ENCODE measurements at regions not wholly inside any gene's neighbourhood (a gene's known extent, or its start where the extent isn't known, plus 50 kb on each side); places are given as distances from the start of the nearest gene placed in this dataset.
"Not testable (repeated sequence)": the region's sequence is repeated elsewhere in the genome, so short reads cannot be mapped to it uniquely, and the experiment has no call there.

DNA sequence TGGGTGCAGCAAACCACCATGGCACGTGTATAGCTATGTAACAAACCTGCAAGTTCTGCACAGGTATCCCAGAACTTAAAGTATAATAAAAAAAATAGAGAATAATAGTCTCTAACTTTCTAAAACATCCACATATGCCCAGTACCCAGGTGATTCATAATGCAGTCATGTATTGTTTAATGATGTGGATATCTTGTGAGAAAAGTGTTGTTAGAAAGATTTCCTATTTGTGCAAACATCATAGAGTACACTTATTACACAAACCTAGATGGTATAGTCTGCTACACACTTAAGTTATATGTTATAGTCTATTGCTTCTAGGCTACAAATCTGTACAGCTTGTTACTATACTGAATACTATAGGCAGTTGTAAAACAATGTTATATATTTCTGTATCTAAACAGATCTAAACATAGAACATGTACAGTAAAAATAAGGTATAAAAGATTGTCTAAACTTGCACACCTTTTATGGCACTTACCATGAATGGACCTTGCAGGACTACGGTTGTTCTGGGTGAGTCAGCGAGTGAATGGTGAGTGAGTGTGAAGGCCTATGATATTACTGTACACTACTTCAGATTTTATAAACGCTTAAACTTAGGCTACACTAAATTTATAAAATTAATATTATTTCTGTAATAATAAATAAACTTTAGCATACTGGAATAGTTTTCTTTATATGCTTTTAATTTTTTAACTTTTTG lies 232.2 kb upstream of the SLIT2 start:
- in situ Hi-C loops (cut with MboI; ENCODE audit: low pct_unique_long_range_greater_than_20kb, low sequenced_read_pairs) = no loop called here
- DNase-seq = no peak

DNA sequence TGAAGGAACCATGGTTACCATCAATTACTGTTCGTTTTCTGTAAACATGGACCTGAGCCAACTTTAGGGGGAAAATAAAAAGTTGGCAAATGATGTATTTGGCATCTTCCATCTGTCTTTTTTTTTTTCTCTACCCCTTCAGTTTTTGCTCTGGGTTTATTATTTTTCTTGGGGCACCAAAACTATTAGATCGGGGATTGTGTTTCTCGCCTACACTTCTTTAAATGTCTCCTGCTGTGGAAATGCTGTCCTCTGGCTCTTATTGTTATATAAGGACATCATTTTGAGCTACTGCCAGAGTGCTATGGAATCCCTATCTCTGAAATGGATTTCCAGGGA lies 234.0 kb upstream of the SLIT2 start:
- no peak for DNase-seq
- in situ Hi-C loops (cut with MboI; ENCODE audit: low pct_unique_long_range_greater_than_20kb, low sequenced_read_pairs) = no loop called here

DNA sequence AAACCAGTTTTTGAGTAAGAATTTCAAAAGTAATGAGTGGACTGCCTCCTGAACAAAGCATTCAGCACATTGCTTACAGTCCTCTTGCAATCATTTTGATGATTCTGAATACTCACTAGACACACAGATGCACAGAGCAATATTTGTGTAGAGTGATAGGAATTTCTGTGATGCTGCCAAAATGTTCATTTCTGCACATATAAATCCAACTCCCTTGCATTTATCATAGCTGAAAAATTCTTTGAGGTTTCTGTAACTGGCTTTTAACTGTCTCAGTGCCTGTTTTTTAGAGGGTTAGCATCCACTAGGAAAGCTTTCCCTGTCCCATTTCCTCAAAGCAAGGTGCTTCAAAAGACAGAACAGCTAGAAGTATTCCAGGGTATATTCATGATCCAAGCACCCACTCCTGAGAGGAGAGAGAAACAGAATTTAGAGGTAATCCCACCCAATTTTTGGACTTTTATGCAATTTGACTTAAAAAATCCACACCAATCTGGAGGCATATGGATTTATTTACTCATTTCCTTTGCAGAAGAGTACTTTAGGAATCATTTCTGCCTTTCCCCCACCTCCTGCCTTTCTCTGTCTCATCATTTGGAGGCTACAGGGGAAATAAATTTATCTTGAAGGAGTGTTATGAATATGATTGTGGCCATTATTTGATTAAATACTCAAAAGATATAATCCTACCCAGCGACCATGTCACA lies 234.5 kb upstream of the SLIT2 start:
- in situ Hi-C loops (cut with MboI; ENCODE audit: low pct_unique_long_range_greater_than_20kb, low sequenced_read_pairs) = no loop called here

DNA sequence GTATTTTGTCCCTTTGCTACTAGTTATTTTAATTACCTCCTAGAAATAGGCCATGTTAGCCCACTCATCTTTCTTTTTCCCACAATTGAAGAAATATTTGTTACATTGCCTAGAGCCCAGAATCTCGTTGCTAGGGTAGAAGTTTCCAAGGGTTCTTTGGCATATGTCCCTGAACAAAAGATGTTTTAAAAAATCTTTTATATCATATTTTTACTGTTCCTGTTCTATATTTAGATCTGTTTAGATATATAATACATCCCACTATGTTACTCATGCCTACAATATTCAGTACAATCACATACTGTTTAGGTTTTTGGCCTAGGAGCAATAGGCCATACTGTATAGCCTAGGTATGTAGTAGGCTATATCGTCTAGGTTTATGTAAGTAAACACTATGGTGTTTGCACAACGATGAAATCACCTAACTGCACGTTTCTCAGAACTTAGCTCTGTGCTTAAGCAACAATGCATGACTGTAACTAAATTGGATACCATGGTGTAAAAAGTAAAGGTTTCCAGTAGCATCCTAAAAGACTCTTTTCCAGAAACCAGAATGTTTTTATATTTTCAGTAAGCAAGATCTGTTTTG lies 236.0 kb upstream of the SLIT2 start:
- no peak for DNase-seq
- in situ Hi-C loops (cut with MboI; ENCODE audit: low pct_unique_long_range_greater_than_20kb, low sequenced_read_pairs) = no loop called here

More for the DNA sequence above, 234.5 kb upstream of the SLIT2 start:
- DNase-seq = no peak

DNA sequence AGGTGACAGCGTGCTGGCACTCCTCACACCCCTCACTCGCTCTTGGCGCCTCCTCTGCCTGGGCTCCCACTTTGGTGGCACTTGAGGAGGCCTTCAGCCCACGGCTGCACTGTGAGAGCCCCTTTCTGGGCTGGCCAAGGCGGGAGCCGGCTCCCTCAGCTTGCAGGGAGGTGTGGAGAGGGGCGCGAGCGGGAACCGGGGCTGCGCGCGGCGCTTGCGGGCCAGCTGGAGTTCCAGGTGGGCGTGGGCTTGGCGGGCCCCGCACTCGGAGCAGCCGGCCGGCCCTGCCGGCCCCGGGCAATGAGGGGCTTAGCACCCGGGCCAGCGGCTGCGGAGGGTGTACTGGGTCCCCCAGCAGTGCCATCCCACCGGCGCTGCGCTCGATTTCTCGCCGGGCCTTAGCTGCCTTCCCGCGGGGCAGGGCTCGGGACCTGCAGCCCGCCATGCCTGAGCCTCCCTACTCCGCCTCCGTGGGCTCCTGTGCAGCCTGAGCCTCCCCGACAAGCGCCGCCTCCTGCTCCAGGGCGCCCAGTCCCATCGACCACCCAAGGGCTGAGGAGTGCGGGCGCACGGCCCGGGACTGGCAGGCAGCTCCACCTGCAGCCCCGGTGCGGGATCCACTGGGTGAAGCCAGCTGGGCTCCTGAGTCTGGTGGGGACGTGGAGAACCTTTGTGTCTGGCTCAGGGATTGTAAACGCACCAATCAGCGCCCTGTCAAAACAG lies 247.7 kb upstream of the SLIT2 start:
- in situ Hi-C loops (cut with MboI; ENCODE audit: low pct_unique_long_range_greater_than_20kb, low sequenced_read_pairs); DNase-seq: not testable (repeated sequence)

DNA sequence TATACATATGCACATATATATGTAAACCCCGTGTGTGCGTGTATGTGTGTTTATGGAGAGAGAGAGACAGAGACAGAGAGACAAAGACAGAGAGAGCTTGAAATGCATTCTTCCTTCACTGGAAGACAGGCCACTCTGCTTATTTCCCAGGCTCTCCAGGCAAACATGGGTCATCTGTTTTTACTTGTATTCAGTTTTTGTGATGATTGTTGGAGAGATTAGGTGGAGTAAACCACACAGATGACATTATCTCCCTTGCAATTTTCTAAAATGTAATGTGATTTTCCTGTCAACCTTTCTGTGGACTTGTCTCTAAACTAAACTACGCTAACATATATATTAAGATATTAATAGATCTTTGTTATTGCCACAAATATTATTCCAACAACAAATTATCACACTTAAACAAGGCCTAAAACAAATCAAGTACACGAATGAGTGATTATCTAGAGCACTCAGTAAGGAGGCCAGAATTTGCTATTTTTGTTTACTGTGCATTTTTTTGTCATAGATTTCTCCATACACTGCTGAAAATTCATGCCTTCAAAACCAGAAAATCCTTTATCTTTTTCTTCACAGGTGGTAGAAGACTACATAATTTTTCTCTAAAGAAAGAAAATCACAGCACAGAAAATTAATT lies 251.8 kb upstream of the SLIT2 start:
- in situ Hi-C loops (cut with MboI; ENCODE audit: low pct_unique_long_range_greater_than_20kb, low sequenced_read_pairs) = no loop called here
- no peak for DNase-seq

DNA sequence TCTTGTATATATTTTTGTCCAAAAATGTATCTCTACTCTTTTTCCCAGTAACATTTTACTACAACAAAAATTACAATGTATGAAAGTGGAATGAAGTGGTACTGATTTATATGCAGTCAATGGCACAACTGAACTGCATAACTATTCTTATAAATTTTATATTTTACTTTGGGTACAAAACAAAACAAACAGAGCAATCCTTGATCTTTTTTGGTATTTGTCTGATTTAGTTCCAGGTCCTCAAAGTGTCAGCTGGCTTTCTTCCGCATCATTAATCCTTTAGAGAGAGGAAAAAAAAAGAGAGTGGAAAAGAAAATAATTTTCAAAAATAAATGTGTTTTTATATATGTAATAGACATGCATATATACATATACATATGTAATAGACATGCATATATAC lies 252.4 kb upstream of the SLIT2 start:
- in situ Hi-C loops (cut with MboI; ENCODE audit: low pct_unique_long_range_greater_than_20kb, low sequenced_read_pairs) = no loop called here
- DNase-seq = no peak

DNA sequence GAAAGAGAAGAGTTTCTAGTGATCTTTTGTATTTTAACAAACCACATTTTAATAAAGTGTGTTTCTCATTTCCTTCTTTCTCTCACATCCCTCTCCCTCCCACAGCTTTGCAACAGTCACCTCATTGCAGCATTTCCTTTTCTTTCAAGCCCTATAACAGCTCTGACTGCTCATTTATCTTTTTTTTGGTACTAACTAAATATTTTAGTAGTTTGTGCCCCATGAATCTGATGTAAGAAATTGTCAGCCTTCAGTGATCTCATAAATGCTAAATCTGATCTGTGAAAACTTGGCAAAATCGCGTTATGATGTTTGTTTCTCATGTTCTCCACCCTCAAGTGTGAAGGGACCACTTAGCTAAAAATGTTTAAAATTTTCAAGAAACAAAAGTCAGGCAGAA lies 258.5 kb upstream of the SLIT2 start:
- no peak for DNase-seq
- in situ Hi-C loops (cut with MboI; ENCODE audit: low pct_unique_long_range_greater_than_20kb, low sequenced_read_pairs) = no loop called here

DNA sequence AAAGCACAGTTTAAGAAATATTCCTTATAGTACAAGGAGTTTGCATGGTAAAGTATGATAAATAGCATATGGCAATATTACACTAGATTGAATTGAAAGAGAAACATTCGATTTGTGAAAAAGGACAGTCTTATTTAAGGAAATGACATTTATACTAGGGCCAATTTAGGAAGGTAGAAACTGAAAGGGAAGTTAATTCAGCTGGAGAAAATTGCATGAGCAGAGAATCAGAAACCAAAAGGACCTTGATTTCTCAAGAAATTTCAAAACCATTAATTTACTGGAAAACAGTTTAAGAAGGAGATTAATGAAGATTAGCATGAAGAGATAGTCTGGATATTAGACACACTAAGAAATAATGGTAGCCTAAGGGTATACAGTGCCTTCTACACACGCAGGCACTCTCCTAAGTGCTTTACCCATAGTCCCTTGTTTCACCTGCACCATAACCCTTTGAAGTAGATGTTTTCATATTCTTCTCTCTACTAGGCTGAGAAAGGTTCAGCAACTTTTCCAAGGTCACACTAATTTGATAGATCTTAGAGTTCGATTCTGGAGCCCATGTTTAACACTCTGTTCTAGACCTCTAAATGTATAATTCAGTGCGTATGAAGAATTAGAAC lies 259.1 kb upstream of the SLIT2 start:
- in situ Hi-C loops (cut with MboI; ENCODE audit: low pct_unique_long_range_greater_than_20kb, low sequenced_read_pairs) = no loop called here
- no peak for DNase-seq

DNA sequence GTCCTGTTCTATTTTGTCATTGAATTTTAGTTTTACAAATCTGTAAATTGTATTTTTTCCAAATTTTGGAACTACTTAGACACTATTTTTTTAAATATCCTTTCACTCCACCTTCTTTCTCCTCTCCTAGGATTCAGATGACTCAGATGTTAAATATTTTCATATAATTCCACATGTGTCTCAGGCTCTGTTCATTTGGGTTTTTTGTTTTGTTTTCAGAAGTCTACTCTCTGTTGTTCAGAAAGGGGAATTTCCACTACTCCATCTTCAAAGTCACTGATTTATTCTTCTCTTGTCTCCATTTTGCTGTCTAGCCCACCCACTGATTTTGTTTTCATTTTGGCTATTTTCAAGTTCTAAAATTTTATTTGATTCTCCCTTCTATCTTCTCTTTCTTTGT lies 264.0 kb upstream of the SLIT2 start:
- in situ Hi-C loops (cut with MboI; ENCODE audit: low pct_unique_long_range_greater_than_20kb, low sequenced_read_pairs) = no loop called here
- no peak for DNase-seq

DNA sequence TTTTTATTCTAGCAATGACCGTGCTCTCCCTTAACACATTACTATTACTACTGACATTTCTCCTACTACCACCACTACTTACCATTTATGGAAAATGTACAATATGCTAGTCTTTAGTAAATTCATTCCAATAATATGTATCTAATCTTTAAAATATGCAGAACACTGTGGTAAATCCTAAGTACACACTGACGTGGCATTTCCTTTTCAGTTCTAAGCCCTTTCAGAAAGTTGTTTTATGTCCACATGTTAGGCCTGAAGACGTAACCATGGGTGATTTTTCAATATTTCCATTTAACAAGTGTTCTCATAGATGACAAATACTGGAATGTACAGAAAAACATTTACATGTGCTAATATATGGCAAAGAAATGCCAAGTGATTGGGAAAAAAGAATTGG lies 268.6 kb upstream of the SLIT2 start:
- no peak for DNase-seq
- in situ Hi-C loops (cut with MboI; ENCODE audit: low pct_unique_long_range_greater_than_20kb, low sequenced_read_pairs) = no loop called here

DNA sequence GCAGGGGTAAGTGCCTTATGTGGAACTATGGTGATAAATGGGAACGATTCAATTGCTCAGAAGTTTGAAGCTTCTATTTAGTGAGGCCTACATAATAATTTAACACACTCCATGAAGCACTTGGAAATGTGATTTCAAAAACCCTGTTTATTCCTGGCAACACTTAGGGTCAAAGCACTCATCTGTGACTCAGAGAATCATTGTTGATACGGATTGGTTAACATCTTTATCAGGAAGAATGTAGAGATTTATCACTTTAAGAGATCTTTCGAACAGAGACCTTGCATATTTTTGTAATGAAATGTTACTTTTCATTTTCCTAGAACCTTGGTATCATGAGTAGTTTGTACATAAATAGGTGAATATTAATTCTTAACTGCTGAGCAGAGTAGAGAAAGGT lies 269.1 kb upstream of the SLIT2 start:
- in situ Hi-C loops (cut with MboI; ENCODE audit: low pct_unique_long_range_greater_than_20kb, low sequenced_read_pairs) = no loop called here
- no peak for DNase-seq

DNA sequence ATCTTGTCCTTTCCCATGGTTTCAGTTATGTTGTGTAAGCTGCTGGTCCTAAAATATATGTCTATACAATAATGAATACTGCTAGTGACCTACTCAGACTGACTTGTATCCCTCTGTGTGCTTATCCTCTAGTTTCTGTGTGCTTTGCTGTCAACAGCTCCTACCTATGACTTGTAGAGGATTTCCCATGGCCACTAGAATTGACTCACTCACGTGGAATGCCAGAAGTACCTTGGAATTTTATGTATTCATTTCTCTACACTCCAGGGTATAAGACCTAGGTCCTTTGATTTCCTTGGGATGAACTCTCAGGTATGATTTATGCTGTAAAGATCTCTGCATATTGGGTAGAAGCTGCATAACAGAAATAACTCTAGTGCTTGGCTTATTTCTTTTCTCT lies 279.9 kb upstream of the SLIT2 start:
- DNase-seq = no peak
- in situ Hi-C loops (cut with MboI; ENCODE audit: low pct_unique_long_range_greater_than_20kb, low sequenced_read_pairs) = no loop called here

DNA sequence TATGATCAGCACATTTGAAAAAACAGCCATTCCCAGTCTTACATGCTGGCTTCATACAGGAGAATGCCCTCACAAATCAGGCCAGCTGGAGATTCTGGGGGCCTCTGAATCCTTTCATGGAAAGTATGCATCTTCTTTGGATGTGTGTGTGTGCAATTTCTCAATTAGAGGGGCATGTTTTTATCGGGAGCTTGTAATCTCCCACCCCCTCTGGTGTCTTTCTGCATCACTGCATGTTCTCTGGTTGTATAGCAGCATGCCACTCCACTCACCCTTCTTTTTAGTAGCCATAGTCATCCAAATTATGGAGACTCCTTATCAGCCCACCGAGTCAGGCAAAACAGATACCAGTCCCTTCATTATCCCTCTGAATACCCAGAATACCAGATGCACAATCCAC lies 282.2 kb upstream of the SLIT2 start:
- in situ Hi-C loops (cut with MboI; ENCODE audit: low pct_unique_long_range_greater_than_20kb, low sequenced_read_pairs) = no loop called here
- no peak for DNase-seq

DNA sequence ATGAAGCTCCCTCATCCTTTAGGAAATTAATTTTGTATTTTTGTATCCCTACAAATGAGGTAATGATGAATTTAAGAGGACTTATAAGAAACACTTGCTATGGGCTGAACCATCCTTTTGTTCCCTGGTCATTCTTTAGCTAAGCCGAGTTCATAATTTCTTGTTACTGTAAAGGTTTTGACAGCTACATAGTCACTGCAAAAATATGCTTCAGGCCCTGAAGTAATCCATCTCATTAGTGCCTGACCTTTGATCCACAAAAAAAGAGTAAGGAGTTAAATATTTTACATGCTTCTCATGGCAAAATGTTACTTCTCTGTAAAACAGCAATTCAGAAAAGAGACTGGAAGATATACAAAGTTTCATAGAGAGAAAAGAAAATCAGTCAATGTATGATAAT lies 290.6 kb upstream of the SLIT2 start:
- no peak for DNase-seq
- in situ Hi-C loops (cut with MboI; ENCODE audit: low pct_unique_long_range_greater_than_20kb, low sequenced_read_pairs) = no loop called here

DNA sequence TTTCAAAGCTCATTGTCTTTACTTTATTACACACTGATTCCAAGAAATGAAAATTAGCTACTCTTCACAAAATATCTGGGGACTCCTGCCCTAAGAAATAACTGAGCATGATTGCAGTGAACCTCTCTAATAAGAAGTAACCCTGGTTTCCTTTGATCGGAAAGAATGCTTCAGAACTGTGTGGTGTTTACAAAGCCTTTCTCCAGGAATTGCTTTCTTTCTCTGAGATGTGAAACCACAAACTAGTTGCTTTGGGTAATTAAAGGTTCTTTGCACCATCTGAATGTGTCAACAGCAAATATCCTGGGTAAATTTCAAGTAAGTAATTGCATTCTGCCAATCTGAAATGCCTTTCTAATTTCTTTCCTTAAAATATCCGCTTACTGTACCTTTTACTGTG lies 292.9 kb upstream of the SLIT2 start:
- in situ Hi-C loops (cut with MboI; ENCODE audit: low pct_unique_long_range_greater_than_20kb, low sequenced_read_pairs) = no loop called here
- no peak for DNase-seq

DNA sequence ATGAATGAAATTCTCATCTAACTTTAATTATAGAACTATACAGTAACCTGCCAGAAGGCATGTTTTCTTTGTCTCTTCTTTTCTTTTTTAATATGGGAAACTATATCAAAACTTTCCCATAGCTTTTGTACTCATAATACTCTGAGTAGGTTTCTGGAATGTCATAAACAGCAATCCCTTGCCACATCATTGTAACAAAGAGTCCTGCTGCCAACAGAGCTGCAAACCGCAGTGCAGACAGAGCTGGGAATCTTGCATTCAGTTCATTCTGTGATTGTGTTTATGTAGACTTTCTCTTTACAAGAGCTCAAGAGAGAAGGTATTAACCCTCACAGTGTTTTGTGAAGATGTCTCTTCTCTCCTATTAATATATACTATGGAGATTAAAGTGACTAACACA lies 304.4 kb upstream of the SLIT2 start:
- no peak for DNase-seq

DNA sequence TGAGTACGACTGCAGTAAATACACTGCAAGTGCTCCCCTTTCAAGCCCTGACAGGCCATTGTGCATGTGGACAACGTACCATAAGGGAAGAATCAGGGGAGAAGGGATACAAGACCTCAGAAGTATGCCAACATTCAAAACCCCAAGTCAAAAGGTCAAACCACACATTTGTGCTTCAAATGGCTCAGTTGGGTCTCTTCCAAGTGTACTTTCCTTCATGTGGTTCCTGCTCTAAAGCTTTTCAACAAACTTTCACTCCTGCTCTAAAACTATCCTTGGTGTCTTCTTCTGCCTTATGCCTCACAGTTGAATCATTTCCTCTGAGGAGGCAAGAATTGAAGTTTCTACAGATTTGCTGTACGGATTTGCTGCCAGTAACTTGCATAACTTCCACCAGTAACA lies 305.7 kb upstream of the SLIT2 start:
- no peak for DNase-seq
- in situ Hi-C loops (cut with MboI; ENCODE audit: low pct_unique_long_range_greater_than_20kb, low sequenced_read_pairs) = no loop called here

More for the DNA sequence above, 304.4 kb upstream of the SLIT2 start:
- in situ Hi-C loops (cut with MboI; ENCODE audit: low pct_unique_long_range_greater_than_20kb, low sequenced_read_pairs) = no loop called here

DNA sequence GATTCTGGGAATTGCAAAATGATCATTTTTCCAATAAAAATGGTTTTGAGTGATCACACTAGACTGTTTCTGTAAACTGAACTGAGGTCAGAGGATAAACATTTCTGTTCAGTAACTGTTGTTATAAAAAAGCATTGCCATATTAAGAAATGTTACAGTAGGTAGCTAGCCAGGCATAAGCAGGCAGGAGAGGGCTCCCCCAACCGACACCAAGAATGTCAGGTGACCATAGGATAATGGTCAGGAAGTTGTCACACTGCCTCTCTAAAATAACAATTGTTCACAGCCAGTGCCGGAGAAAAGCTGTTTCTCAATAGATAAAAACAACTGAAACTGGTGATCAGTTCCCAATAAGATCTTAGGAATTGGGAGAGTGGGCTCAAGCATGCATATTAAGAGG lies 306.2 kb upstream of the SLIT2 start:
- in situ Hi-C loops (cut with MboI; ENCODE audit: low pct_unique_long_range_greater_than_20kb, low sequenced_read_pairs) = no loop called here
- DNase-seq = no peak
